ENCODE measurements at regions not wholly inside any gene's neighbourhood (a gene's known extent, or its start where the extent isn't known, plus 50 kb on each side); places are given as distances from the start of the nearest gene placed in this dataset.
"Not testable (repeated sequence)": the region's sequence is repeated elsewhere in the genome, so short reads cannot be mapped to it uniquely, and the experiment has no call there.

GRCh38 chr7:80026766-80027165 is 107.9 kb upstream of the GNAI1 start:
- H3K27me3 Mint-ChIP-seq = no peaks in the 10 kb centered on the region
- H3K4me3 Mint-ChIP-seq = no peak overlapping the region
- CTCF ChIA-PET = no interaction called here
- DNase-seq = no peak
- intact Hi-C loops (cut with micrococcal nuclease) = no loop called here
- H3K36me3 Mint-ChIP-seq (ENCODE audit: low read depth) = no peaks in the 10 kb centered on the region
- ATAC-seq = no peak
- no peak for TF ChIP-seq CTCF (IDR thresholded peaks at IDR 0.05)
- H3K9me3 Mint-ChIP-seq = peaks cover 10% of the 10 kb centered on the region
- H3K27ac Mint-ChIP-seq = no peak overlapping the region
- no peaks in the 10 kb centered on the region for H3K4me1 Mint-ChIP-seq (ENCODE audit: low read depth)
- POLR2A ChIA-PET = no interaction called here

- H3K4me1 Mint-ChIP-seq (ENCODE audit: low read depth); ATAC-seq; H3K4me3 Mint-ChIP-seq; POLR2A ChIA-PET; H3K27me3 Mint-ChIP-seq; DNase-seq; H3K27ac Mint-ChIP-seq; H3K36me3 Mint-ChIP-seq (ENCODE audit: low read depth); intact Hi-C loops (cut with micrococcal nuclease): not testable (repeated sequence)
- peaks cover 10% of the 10 kb centered on the region for H3K9me3 Mint-ChIP-seq
- CTCF ChIA-PET = interaction anchor here (0.9 kb wide), 1 partner anchor 10 kb away, joined by 3 read pairs; no protein-coding TSS in a partner anchor
Observed at GRCh38 chr7:80020277-80020676, 114.4 kb upstream of the GNAI1 start.

GRCh38 chr7:80019809-80020207 is 114.8 kb upstream of the GNAI1 start:
- H3K27me3 Mint-ChIP-seq; DNase-seq; H3K36me3 Mint-ChIP-seq (ENCODE audit: low read depth); H3K4me1 Mint-ChIP-seq (ENCODE audit: low read depth); H3K4me3 Mint-ChIP-seq; ATAC-seq; H3K27ac Mint-ChIP-seq; intact Hi-C loops (cut with micrococcal nuclease); POLR2A ChIA-PET: not testable (repeated sequence)
- H3K9me3 Mint-ChIP-seq = peaks cover 10% of the 10 kb centered on the region
- CTCF ChIA-PET = interaction anchor here (0.9 kb wide), 1 partner anchor 10 kb away, joined by 3 read pairs; no protein-coding TSS in a partner anchor

GRCh38 chr7:80018941-80019808 is 115.5 kb upstream of the GNAI1 start:
- Mint-ChIP-seq H3K4me1 (ENCODE audit: low read depth) (no peaks in the 10 kb centered on the region), H3K27me3 (no peaks in the 10 kb centered on the region), H3K27ac (no peak overlapping the region), H3K36me3 (ENCODE audit: low read depth) (no peaks in the 10 kb centered on the region), H3K9me3 (peaks cover 10% of the 10 kb centered on the region), H3K4me3 (no peak overlapping the region)
- ATAC-seq = peak; percentile 81
- DNase-seq = peak; percentile 61
- TF ChIP-seq CTCF (IDR thresholded peaks at IDR 0.05) = peak; percentile 84
- ChIA-PET CTCF (no interaction called here), POLR2A (no interaction called here)
- intact Hi-C loops (cut with micrococcal nuclease) = no loop called here

- CTCF ChIA-PET = no interaction called here
- no peak for TF ChIP-seq CTCF (IDR thresholded peaks at IDR 0.05)
Observed at GRCh38 chr7:80017101-80017698, 117.4 kb upstream of the GNAI1 start.

GRCh38 chr7:80014511-80014910 is 120.1 kb upstream of the GNAI1 start:
- H3K9me3 Mint-ChIP-seq = peaks cover 3% of the 10 kb centered on the region
- intact Hi-C loops (cut with micrococcal nuclease) = no loop called here
- H3K27ac Mint-ChIP-seq = no peak overlapping the region
- no peaks in the 10 kb centered on the region for H3K36me3 Mint-ChIP-seq (ENCODE audit: low read depth)
- no peaks in the 10 kb centered on the region for H3K4me1 Mint-ChIP-seq (ENCODE audit: low read depth)
- ATAC-seq (no peak), DNase-seq (no peak)
- ChIA-PET CTCF (no interaction called here), POLR2A (no interaction called here)
- no peak for TF ChIP-seq CTCF (IDR thresholded peaks at IDR 0.05)
- no peak overlapping the region for H3K4me3 Mint-ChIP-seq
- H3K27me3 Mint-ChIP-seq = no peaks in the 10 kb centered on the region

More at GRCh38 chr7:80017101-80017698, 117.4 kb upstream of the GNAI1 start:
- Mint-ChIP-seq H3K27me3 (no peaks in the 10 kb centered on the region), H3K36me3 (ENCODE audit: low read depth) (no peaks in the 10 kb centered on the region), H3K27ac (no peak overlapping the region), H3K4me1 (ENCODE audit: low read depth) (no peaks in the 10 kb centered on the region), H3K9me3 (peaks cover 4% of the 10 kb centered on the region), H3K4me3 (no peak overlapping the region)
- intact Hi-C loops (cut with micrococcal nuclease) = no loop called here
- no peak for DNase-seq
- ATAC-seq = no peak
- POLR2A ChIA-PET = no interaction called here
